HEK293 (cell line): ENCODE measurements at regions not wholly inside any gene's neighbourhood (a gene's known extent, or its start where the extent isn't known, plus 50 kb on each side); places are given as distances from the start of the nearest gene placed in this dataset.

Experiments
- CTCF ChIP-seq: fragments of 450-650 bp; formaldehyde crosslinking; IDR thresholded peaks from 2 replicates; pipeline ENCODE4 v1.5.1; 2016; ENCODE audit warnings: missing biosample characterization, missing genetic modification characterization
- HOXD13 ChIP-seq: sonication (generic); formaldehyde crosslinking; IDR thresholded peaks from 2 replicates; pipeline ENCODE4 v1.8.0; 2022; ENCODE audit warnings: missing genetic modification reagents, borderline replicate concordance
- ZNF121 ChIP-seq: fragments of 450-650 bp; formaldehyde crosslinking; IDR thresholded peaks from 2 replicates; pipeline ENCODE4 v1.5.1; 2016; ENCODE audit warnings: missing biosample characterization, missing genetic modification characterization

- TF ChIP-seq CTCF (tag by site-specific recombination) (no peak), ZNF121 (tag by site-specific recombination) (no peak), HOXD13 (no peak)
Observed at GRCh38 chr14:30284808-30285207, 274.1 kb upstream of the G2E3 start.
